Central memory CD8-positive, alpha-beta T cell (primary cell): ENCODE measurements at regions not wholly inside any gene's neighbourhood (a gene's known extent, or its start where the extent isn't known, plus 50 kb on each side); places are given as distances from the start of the nearest gene placed in this dataset.

Experiments used
- ATAC-seq: fragments of 150-1000 bp; cut with Tn5 transposase; replicated peaks from 2 replicates; pipeline ENCODE4 v1.10.0; 2022; ENCODE audit warnings: mild to moderate bottlenecking, moderate FRiP score, moderate number of reproducible peaks; ENCODE audit not compliant: poor library complexity, severe bottlenecking; ENCODE audit errors: extremely low read depth
- DNase-seq, 2 donors: peaks; one replicate each; pipeline ENCODE4 v3.0.0; 2021; ENCODE audit warnings: low spot score in 2 of 2
- H3K27ac Mint-ChIP-seq: one replicate; pipeline ENCODE4 v1.8.0; 2022; ENCODE audit warnings: low read depth, mild to moderate bottlenecking, moderate library complexity, mixed read lengths
- H3K27me3 Mint-ChIP-seq: one replicate; pipeline ENCODE4 v1.8.0; 2022; ENCODE audit warnings: mixed read lengths
- H3K36me3 Mint-ChIP-seq: one replicate; pipeline ENCODE4 v1.8.0; 2022; ENCODE audit warnings: mild to moderate bottlenecking, moderate library complexity, mixed read lengths; ENCODE audit not compliant: insufficient read depth
- H3K4me1 Mint-ChIP-seq: one replicate; pipeline ENCODE4 v1.8.0; 2022; ENCODE audit warnings: mixed read lengths
- H3K4me3 Mint-ChIP-seq: one replicate; pipeline ENCODE4 v1.8.0; 2022; ENCODE audit warnings: mild to moderate bottlenecking, moderate library complexity, mixed read lengths
- H3K9me3 Mint-ChIP-seq: one replicate; pipeline ENCODE4 v1.8.0; 2022; ENCODE audit warnings: mixed read lengths

DNA sequence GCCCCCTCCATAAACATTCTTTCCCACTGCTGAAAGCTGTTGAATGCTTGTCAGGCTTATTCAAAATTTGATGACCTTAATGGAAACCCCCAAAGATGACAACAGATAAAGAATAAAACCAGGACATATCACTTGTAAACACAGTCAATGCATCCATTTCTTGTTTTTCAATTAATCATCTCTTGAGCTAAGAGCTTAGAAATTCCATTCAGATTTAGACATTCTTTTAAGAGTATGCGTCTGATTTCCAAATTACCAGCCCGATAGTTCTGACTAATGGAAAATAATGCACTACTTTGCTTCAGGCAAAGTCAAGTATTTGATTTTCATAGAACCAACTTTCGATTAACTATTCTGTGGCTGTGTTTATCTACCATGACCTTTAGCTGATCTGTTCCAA lies 100.6 kb upstream of the RUNX1 start:
- H3K36me3 Mint-ChIP-seq: peaks cover 1% of the 10 kb centered on the region
- DNase-seq (no peak), ATAC-seq (no peak)
- no peak overlapping the region for H3K4me3 Mint-ChIP-seq
- H3K9me3 Mint-ChIP-seq: no peaks in the 10 kb centered on the region
- H3K27ac Mint-ChIP-seq: no peak overlapping the region
- no peaks in the 10 kb centered on the region for H3K4me1 Mint-ChIP-seq
- H3K27me3 Mint-ChIP-seq: peaks cover 8% of the 10 kb centered on the region

DNA sequence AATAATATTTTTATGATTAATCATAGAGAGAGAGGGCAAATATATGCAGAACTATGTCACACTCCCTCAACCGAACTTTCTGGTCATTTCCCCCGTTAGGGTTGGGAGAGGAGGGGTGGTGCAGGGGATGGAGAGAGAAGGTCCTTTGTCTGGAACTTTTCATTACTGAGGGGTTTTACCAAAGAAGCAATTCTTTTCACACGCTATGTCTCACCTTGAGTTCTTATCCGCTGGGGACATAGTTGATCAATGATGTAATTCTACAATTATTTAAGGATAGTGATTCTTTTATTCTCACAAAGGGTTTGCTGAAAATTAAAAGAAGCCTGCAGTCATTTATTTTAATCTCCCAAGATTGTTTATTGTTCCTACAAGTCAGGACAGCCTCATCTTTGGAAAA lies 98.3 kb upstream of the RUNX1 start:
- DNase-seq (no peak), ATAC-seq (no peak)
- H3K9me3 Mint-ChIP-seq: no peaks in the 10 kb centered on the region
- no peak overlapping the region for H3K4me3 Mint-ChIP-seq
- no peaks in the 10 kb centered on the region for H3K36me3 Mint-ChIP-seq
- peaks cover 8% of the 10 kb centered on the region for H3K27me3 Mint-ChIP-seq
- no peaks in the 10 kb centered on the region for H3K4me1 Mint-ChIP-seq
- no peak overlapping the region for H3K27ac Mint-ChIP-seq

DNA sequence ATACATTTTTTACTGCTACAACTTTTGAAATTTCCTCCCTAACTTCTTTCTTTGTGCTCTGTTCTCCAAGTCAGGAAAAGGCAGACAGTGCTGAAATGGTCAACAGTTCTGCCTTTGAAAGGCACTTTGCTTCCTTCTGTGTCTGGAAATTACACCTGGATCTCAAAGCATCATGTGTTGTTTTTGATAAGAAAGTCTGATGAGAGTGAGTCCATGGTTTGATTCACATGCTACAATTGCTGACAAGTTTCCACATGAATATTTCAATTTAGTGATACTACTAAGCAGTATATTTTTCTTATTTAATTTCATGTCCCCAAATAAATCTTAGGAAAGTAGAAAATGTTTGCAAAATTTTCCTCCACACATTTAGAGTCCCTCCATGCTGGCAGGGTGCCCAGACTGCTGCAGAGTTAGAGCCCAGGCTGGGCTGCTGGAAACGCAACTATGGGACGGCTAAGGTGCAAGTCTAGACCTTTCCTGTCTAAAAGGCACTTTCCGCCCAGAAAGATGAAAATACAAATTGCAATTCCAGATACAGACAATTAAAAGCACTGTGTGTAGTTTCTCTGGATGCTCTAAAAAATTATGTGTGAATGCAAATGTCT lies 96.6 kb upstream of the RUNX1 start:
- no peak overlapping the region for H3K4me3 Mint-ChIP-seq
- H3K27ac Mint-ChIP-seq: no peak overlapping the region
- H3K9me3 Mint-ChIP-seq: no peaks in the 10 kb centered on the region
- H3K27me3 Mint-ChIP-seq: peaks cover 8% of the 10 kb centered on the region
- H3K36me3 Mint-ChIP-seq: no peaks in the 10 kb centered on the region
- no peaks in the 10 kb centered on the region for H3K4me1 Mint-ChIP-seq
- ATAC-seq: no peak
- no peak for DNase-seq

DNA sequence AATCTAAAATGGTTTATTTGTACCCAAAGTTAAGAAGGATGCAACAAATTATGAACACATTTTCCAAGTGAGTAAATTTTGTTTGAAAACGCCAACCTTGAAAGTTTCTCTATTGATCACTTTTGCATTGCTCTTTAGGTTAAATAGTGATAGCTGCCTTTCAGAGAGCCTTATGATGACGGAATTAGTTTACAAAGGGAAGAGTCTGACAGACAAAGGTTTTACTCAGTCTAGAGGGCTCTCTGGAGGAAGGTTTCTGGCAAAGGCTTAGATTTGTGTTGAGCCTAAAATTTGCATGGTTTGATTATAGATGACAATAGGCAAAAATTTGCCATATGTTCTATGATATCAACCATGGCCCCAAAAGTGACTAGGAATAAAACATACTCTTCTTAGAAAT lies 95.9 kb upstream of the RUNX1 start:
- no peaks in the 10 kb centered on the region for H3K36me3 Mint-ChIP-seq
- no peaks in the 10 kb centered on the region for H3K9me3 Mint-ChIP-seq
- H3K27me3 Mint-ChIP-seq: peaks cover 8% of the 10 kb centered on the region
- DNase-seq: no peak
- H3K4me1 Mint-ChIP-seq: no peaks in the 10 kb centered on the region
- H3K27ac Mint-ChIP-seq: no peak overlapping the region
- no peak overlapping the region for H3K4me3 Mint-ChIP-seq
- no peak for ATAC-seq

DNA sequence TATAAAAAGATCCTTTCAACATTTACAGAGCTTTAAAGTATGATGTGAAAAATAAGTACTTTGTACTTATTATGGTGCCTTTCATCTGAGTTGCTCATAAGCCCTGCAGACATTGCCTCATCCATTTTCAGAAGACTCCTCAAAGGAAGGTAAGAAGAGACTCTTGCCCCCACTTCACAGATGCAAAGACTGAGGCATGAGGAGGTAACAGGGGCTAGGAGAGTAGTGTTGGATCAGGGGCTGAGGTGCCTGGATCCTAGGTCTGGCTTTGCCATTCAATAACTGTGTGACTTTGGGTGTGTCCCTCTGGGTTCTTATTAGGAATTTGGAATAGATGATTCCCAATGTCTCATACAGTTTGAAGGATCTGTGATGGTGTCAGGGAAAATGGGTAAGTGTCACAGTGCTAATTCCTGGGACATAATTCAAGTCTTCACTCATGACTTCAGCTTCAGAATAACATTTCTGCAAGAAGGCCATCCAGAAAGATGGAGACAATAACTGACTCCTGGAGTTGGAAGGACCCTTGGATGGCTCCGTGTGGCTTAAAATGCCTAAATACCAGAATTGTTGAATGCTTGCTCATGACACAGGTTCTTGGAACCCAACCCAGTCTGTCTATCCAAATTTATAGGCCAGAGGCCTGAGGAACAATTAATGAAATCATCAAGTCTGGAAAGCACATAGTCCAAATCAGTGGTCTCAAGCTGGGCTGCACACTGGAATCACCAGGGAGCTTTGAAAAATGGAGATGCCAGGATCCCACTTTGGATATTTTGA lies 93.1 kb upstream of the RUNX1 start:
- peaks cover 2% of the 10 kb centered on the region for H3K36me3 Mint-ChIP-seq
- peaks cover 13% of the 10 kb centered on the region for H3K4me1 Mint-ChIP-seq
- no peak for ATAC-seq
- no peak overlapping the region for H3K27ac Mint-ChIP-seq
- H3K4me3 Mint-ChIP-seq: no peak overlapping the region
- H3K27me3 Mint-ChIP-seq: peaks cover 7% of the 10 kb centered on the region
- no peaks in the 10 kb centered on the region for H3K9me3 Mint-ChIP-seq
- DNase-seq: no peak

DNA sequence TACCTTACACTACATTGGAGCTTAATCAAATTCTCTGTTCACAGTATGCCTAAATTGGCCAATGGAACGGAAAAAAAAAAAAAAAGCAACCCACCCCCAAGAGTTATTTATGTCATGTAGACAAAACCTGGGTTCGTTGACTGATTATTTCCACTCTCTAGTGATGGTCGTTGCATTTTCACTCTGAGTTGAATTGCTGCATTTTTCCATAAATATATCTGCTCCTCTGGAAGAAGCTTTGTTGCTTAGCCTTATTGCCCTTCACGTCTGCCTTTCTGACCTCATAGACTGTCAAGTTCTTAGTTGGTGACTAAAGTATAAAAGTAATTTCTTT lies 90.2 kb upstream of the RUNX1 start:
- no peak overlapping the region for H3K4me3 Mint-ChIP-seq

DNA sequence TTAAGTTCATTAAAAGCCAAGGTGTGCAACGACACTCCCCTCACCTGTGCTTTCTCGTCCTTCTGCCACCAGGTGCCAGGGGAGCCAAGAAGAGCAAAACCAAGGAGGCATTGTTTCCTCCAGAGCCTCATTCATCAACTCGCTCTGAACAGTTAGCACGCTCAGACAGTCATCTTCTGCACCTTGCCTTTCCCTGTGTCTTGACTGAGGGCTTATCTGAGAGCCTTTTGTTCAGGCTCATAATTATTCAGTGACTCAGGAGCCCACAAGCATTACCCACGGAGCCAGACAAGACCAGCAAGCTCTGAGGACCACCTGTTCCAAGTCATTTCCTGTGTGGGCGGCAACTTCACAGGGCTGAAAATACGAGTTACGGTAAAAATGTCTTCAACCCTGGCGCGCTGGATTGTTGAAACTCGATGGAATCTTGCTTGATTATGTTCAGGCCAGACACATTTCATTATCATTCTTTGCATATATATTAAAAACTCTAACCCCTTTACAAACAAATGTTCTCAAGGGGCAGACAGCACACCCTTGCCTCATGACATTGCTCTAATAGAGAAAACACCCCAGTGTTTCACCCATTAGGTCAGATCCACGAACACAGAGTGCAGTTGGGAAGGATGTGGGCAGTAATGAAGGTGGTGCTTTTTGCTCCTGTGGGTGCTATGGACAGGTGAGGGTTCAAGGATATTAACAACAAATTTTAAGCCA lies 89.7 kb upstream of the RUNX1 start:
- H3K4me1 Mint-ChIP-seq: peaks cover 13% of the 10 kb centered on the region
- H3K4me3 Mint-ChIP-seq: peak overlapping the region; percentile 51
- no peak overlapping the region for H3K27ac Mint-ChIP-seq
- H3K27me3 Mint-ChIP-seq: no peaks in the 10 kb centered on the region
- peak in 1 of 2 donors; percentile 14 for DNase-seq
- H3K36me3 Mint-ChIP-seq: peaks cover 2% of the 10 kb centered on the region
- peak; percentile 91 for ATAC-seq
- no peaks in the 10 kb centered on the region for H3K9me3 Mint-ChIP-seq

More for the DNA sequence above, 90.2 kb upstream of the RUNX1 start:
- Mint-ChIP-seq H3K27ac (no peak overlapping the region), H3K36me3 (peaks cover 2% of the 10 kb centered on the region), H3K27me3 (no peaks in the 10 kb centered on the region), H3K4me1 (peaks cover 13% of the 10 kb centered on the region), H3K9me3 (no peaks in the 10 kb centered on the region)
- ATAC-seq (no peak), DNase-seq (no peak)

DNA sequence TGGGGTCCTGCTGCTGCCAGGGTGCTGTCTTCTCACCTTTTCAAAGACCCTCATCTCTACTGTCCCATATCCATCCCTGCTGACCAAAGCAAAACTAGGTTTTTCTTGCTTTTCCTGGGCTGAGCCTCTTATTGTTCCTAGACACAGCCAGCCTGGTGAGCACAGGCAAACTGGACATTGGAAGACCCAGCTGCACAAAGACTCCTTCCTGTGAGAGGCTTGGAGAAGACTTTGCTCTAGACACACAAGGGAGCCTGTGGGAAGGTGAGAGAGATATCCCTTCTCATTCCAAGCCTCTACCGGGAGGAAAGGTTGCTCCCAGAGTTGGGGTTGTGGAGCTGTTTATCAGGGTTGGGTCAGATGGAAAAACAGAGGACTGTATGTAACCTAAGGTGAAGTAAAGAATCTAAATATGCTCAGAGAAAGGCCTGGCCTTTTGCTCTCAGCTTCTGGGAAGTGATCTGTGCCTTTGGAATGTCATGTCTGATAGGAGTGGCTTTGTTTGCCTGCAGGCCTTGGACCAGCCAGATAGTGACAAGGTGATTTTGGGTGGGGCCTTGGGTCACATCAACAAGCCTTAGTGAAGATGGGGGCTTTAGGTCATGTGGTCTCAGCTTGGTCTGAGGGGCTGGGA lies 87.6 kb upstream of the RUNX1 start:
- Mint-ChIP-seq H3K36me3 (peaks cover 2% of the 10 kb centered on the region), H3K27me3 (no peaks in the 10 kb centered on the region), H3K4me3 (no peak overlapping the region), H3K9me3 (no peaks in the 10 kb centered on the region), H3K4me1 (peaks cover 13% of the 10 kb centered on the region), H3K27ac (no peak overlapping the region)
- no peak for DNase-seq
- no peak for ATAC-seq

DNA sequence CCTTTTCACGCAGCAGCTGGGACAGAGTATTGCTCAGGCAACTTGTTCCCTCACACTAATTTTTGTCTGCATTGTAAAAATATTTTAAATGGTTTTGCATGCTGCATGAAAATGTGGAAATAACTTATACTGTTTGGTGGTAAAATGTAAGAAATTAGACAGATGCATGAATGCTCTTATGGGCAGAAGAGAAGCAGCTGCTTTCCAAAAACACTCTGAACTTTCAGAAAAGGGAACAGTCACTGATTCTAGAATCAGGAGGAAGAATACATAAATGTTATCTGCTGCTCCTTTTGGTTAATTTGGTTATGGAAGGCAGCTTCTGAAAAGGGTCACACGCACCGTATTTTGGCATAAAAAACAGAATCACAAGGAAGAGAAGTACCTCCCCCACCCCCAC lies 87.0 kb upstream of the RUNX1 start:
- H3K27me3 Mint-ChIP-seq: no peaks in the 10 kb centered on the region
- peaks cover 2% of the 10 kb centered on the region for H3K36me3 Mint-ChIP-seq
- DNase-seq (no peak), ATAC-seq (no peak)
- H3K4me3 Mint-ChIP-seq: no peak overlapping the region
- H3K4me1 Mint-ChIP-seq: peaks cover 13% of the 10 kb centered on the region
- H3K27ac Mint-ChIP-seq: no peak overlapping the region
- H3K9me3 Mint-ChIP-seq: no peaks in the 10 kb centered on the region

DNA sequence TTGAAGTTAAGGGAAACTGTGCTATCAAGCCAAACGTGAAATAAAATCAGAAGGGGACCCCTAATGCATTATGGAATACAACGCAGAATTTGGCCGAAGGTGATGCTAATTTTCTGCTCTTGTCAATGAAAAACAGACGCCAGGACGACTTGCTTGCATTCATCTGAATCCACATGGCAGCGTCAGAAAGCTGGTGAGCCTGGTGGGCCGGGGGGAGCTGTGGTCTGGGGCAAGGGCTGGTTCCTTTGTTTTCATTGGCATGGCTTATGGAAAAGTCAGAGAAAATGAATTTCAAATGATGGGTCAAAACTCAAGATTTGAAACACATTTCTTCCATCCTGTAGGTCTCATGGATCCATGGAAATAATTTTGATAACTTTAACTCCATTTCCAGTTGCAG lies 86.4 kb upstream of the RUNX1 start:
- Mint-ChIP-seq H3K27me3 (no peaks in the 10 kb centered on the region), H3K4me3 (no peak overlapping the region), H3K27ac (no peak overlapping the region), H3K36me3 (peaks cover 2% of the 10 kb centered on the region), H3K9me3 (no peaks in the 10 kb centered on the region), H3K4me1 (peaks cover 13% of the 10 kb centered on the region)
- ATAC-seq (no peak), DNase-seq (no peak)

DNA sequence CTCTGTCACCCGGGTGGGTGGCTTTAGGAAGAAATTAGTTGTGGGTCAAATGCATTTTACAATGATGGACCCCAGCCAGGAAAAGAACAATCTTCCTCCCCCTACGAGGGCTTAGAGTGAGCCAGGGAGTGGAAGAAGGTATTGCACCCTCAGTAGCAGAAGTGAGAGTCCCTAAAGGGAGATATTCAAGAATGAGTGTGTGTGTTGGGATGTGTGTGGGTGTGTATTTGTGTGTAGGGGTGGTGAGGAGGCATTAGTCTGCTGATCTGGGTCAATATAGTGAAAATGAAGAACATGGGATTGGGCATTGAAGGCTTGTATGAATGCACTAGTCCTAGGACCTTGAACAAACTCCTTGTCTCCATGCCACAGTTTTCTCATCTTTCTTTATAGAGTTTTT lies 85.2 kb upstream of the RUNX1 start:
- no peak for ATAC-seq
- DNase-seq: no peak
- Mint-ChIP-seq H3K4me1 (peaks cover 12% of the 10 kb centered on the region), H3K36me3 (peaks cover 4% of the 10 kb centered on the region), H3K27ac (no peak overlapping the region), H3K27me3 (no peaks in the 10 kb centered on the region), H3K4me3 (no peak overlapping the region), H3K9me3 (no peaks in the 10 kb centered on the region)

DNA sequence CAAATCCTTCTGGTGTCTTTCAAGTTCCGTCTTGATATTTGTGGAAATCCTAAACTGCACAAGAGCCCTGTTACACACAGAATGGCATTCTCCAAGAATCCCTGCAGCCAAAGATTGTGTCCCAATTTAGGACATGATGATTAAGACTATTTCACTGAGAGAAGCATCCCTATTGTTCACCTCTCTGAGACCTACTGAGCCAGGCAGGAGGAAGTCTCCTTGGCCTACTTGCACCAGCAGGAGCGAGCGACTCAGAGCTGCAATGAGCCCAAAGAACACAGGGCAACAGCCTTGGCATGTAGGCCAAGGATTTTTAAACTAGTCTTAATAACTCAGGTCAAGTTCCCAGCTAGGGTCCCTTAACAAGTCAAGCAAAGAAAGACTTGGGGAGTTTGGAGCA lies 79.4 kb upstream of the RUNX1 start:
- no peaks in the 10 kb centered on the region for H3K9me3 Mint-ChIP-seq
- no peak overlapping the region for H3K4me3 Mint-ChIP-seq
- DNase-seq (no peak), ATAC-seq (no peak)
- peaks cover 2% of the 10 kb centered on the region for H3K36me3 Mint-ChIP-seq
- H3K4me1 Mint-ChIP-seq: no peaks in the 10 kb centered on the region
- H3K27ac Mint-ChIP-seq: no peak overlapping the region
- no peaks in the 10 kb centered on the region for H3K27me3 Mint-ChIP-seq

DNA sequence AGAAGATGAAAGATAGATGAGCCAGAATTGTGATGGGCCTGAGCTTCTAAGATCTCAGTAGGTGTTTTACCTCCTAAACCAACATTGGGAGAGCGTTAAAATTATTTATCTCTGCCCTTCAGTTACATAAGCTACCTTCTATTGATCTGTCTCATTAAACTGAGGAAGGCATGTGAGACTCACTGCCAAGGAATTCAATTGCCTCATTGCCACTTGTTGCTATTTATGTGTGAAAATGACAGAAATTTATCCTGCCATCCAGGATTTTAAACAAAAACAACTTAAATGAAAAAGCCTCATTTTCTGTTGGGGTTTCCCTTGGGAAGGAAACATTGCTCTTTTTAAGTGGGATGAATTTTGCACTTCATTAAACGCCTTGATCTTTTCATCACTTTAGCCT lies 78.7 kb upstream of the RUNX1 start:
- no peak for ATAC-seq
- H3K4me1 Mint-ChIP-seq: no peaks in the 10 kb centered on the region
- no peak overlapping the region for H3K4me3 Mint-ChIP-seq
- no peaks in the 10 kb centered on the region for H3K9me3 Mint-ChIP-seq
- H3K27ac Mint-ChIP-seq: no peak overlapping the region
- peaks cover 2% of the 10 kb centered on the region for H3K36me3 Mint-ChIP-seq
- no peaks in the 10 kb centered on the region for H3K27me3 Mint-ChIP-seq
- DNase-seq: no peak
